MM.1S (cell line): ENCODE measurements at regions not wholly inside any gene's neighbourhood (a gene's known extent, or its start where the extent isn't known, plus 50 kb on each side); places are given as distances from the start of the nearest gene placed in this dataset.

Experiments
- CTCF ChIP-seq: fragments of 300-600 bp; sonication (generic); IDR thresholded peaks from 2 replicates; pipeline ENCODE4 v1.5.1; 2016; ENCODE audit warnings: antibody characterized with exemption, low read length, mixed read lengths
- EZH2 ChIP-seq: fragments of 300-600 bp; sonication (generic); optimal IDR thresholded peaks from 2 replicates; pipeline ENCODE3; 2017; ENCODE audit warnings: low read depth, mild to moderate bottlenecking, antibody characterized with exemption, low read length, mixed read lengths
- EZH2phosphoT487 ChIP-seq: fragments of 300-600 bp; sonication (generic); IDR thresholded peaks from 2 replicates; pipeline ENCODE4 v1.6.1; 2018; ENCODE audit warnings: antibody characterized with exemption, low read length

- TF ChIP-seq CTCF (no peak), EZH2 (no peak), EZH2phosphoT487 (no peak)
These were observed 95.6 kb downstream of the NUP35 start for GRCh38 chr2:183219888-183220287.
